ENCODE measurements at regions not wholly inside any gene's neighbourhood (a gene's known extent, or its start where the extent isn't known, plus 50 kb on each side); places are given as distances from the start of the nearest gene placed in this dataset.
"Not testable (repeated sequence)": the region's sequence is repeated elsewhere in the genome, so short reads cannot be mapped to it uniquely, and the experiment has no call there.

- no peaks in the 10 kb centered on the region for H3K4me1 ChIP-seq
- no peak for DNase-seq
- H3K9me3 ChIP-seq: peaks cover 0 to 21% (median 14%) of the 10 kb centered on the region in 4 donors
- TF ChIP-seq, protein P1, sequence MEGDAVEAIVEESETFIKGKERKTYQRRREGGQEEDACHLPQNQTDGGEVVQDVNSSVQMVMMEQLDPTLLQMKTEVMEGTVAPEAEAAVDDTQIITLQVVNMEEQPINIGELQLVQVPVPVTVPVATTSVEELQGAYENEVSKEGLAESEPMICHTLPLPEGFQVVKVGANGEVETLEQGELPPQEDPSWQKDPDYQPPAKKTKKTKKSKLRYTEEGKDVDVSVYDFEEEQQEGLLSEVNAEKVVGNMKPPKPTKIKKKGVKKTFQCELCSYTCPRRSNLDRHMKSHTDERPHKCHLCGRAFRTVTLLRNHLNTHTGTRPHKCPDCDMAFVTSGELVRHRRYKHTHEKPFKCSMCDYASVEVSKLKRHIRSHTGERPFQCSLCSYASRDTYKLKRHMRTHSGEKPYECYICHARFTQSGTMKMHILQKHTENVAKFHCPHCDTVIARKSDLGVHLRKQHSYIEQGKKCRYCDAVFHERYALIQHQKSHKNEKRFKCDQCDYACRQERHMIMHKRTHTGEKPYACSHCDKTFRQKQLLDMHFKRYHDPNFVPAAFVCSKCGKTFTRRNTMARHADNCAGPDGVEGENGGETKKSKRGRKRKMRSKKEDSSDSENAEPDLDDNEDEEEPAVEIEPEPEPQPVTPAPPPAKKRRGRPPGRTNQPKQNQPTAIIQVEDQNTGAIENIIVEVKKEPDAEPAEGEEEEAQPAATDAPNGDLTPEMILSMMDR (IDR thresholded peaks at IDR 0.05): no peak
- TF ChIP-seq POLR2AphosphoS5 (IDR thresholded peaks at IDR 0.05) (no peak), EP300 (IDR thresholded peaks at IDR 0.05) (no peak), POLR2A (IDR thresholded peaks at IDR 0.05) (no peak)
- H3K4me3 ChIP-seq: no peak overlapping the region
- intact Hi-C loops (cut with DNase I; ENCODE audit: low total_unique reads): no loop called here
- 89 to 97% (median 94%) methylated on average over 2 of the region's 2 CpGs for WGBS, 5 donors
- H3K36me3 ChIP-seq: no peaks in the 10 kb centered on the region
- H3K27ac ChIP-seq: no peak overlapping the region
- H3K27me3 ChIP-seq: no peaks in the 10 kb centered on the region
These were observed 103.0 kb upstream of the ARID1B start for GRCh38 chr6:156674197-156674596.

DNA sequence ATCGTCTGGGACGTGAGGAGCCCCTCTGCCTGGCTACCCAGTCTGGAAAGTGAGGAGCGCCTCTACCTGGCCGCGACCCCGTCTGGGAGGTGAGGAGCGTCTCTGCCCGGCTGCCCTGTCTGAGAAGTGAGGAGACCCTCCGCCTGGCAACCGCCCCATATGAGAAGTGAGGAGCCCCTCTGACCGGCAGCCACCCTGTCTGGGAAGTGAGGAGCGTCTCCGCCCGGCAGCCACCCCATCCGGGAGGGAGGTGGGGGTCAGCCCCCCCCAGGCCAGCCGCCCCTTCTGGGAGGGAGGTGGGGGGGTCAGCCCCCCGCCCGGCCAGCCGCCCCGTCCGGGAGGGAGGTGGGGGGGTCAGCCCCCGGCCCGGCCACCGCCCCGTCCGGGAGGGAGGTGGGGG lies 107.1 kb upstream of the ARID1B start:
- DNase-seq; H3K4me1 ChIP-seq; H3K4me3 ChIP-seq; intact Hi-C loops (cut with DNase I; ENCODE audit: low total_unique reads); H3K36me3 ChIP-seq; H3K27me3 ChIP-seq; H3K27ac ChIP-seq: not testable (repeated sequence)
- peaks cover 0 to 17% (median 9%) of the 10 kb centered on the region in 4 donors for H3K9me3 ChIP-seq
- 94 to 100% (median 97%) methylated on average over 4 to 26 of the region's 26 CpGs; no CpG with 5 or more reads in 1 of the 5 donors for WGBS, 5 donors

DNA sequence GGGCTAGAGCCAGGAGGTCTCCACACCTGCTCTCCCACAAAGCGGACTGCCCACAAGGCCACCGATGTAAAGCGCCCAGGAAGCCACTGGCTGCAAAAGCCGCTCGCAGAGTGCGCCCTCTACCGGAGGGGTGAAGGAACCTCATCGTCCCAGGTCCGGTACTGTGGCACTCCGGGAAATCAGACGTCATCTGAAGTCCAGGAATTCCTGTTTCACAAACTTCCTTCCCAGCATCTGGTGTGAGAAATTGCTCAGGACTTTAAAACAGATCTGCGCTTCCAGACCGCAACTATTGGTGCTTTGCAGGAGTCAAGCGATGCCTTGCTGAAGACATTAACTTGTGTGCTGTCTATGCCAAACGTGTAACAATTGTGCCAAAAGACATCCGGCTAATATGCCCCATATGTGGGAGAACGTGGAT lies 115.1 kb upstream of the ARID1B start:
- Histone ChIP-seq H3K27ac (no peak overlapping the region), H3K4me3 (no peak overlapping the region), H3K36me3 (no peaks in the 10 kb centered on the region), H3K27me3 (no peaks in the 10 kb centered on the region), H3K4me1 (peaks cover 0 to 19% (median 12%) of the 10 kb centered on the region in 4 donors), H3K9me3 (no peaks in the 10 kb centered on the region)
- DNase-seq: no peak
- intact Hi-C loops (cut with DNase I; ENCODE audit: low total_unique reads): no loop called here
- WGBS, 5 donors: 50 to 87% (median 85%) methylated on average over 17 of the region's 17 CpGs
- TF ChIP-seq EP300 (IDR thresholded peaks at IDR 0.05): no peak
- TF ChIP-seq, protein P1 (IDR thresholded peaks at IDR 0.05): peak in 2 of 7 experiments; percentile 8 to 12

- no peaks in the 10 kb centered on the region for H3K27me3 ChIP-seq
- no peak overlapping the region for H3K4me3 ChIP-seq
- peaks cover 0 to 19% (median 12%) of the 10 kb centered on the region in 4 donors for H3K4me1 ChIP-seq
- H3K9me3 ChIP-seq: no peaks in the 10 kb centered on the region
- DNase-seq: no peak
- TF ChIP-seq POLR2A (IDR thresholded peaks at IDR 0.05) (no peak), EP300 (IDR thresholded peaks at IDR 0.05) (no peak), POLR2AphosphoS5 (IDR thresholded peaks at IDR 0.05) (no peak)
- TF ChIP-seq, protein P1 (IDR thresholded peaks at IDR 0.05): no peak
- no peaks in the 10 kb centered on the region for H3K36me3 ChIP-seq
- intact Hi-C loops (cut with DNase I; ENCODE audit: low total_unique reads): no loop called here
- H3K27ac ChIP-seq: no peak overlapping the region
- 60 to 82% (median 72%) methylated on average over 2 of the region's 2 CpGs for WGBS, 5 donors
These were observed 116.8 kb upstream of the ARID1B start for GRCh38 chr6:156660389-156660788.

DNA sequence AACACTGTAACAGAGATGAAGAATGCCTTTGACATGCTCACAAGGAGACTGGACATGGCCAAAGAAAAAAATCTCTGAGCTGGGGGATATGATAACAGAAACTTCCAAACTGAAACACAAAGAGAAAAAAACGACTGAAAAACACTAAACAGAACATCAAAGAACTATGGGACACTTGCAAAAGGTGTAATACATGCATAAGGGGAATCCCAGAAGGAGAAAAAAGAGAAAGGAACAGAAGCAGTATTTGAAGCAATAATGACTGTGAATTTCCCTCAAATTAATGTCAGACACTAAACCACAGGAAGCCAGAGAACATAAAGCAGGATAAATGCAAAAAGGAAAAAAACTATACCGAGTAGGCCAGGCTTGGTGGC lies 117.4 kb upstream of the ARID1B start:
- Histone ChIP-seq H3K27me3 (no peaks in the 10 kb centered on the region), H3K27ac (no peak overlapping the region), H3K4me3 (no peak overlapping the region), H3K9me3 (no peaks in the 10 kb centered on the region), H3K36me3 (no peaks in the 10 kb centered on the region), H3K4me1 (peaks cover 0 to 19% (median 12%) of the 10 kb centered on the region in 4 donors)
- WGBS, 5 donors: 58 to 75% (median 62%) methylated on average over 2 of the region's 2 CpGs
- TF ChIP-seq, protein P1 (IDR thresholded peaks at IDR 0.05): no peak
- TF ChIP-seq POLR2AphosphoS5 (IDR thresholded peaks at IDR 0.05) (no peak), POLR2A (IDR thresholded peaks at IDR 0.05) (no peak), EP300 (IDR thresholded peaks at IDR 0.05) (no peak)
- DNase-seq: no peak
- intact Hi-C loops (cut with DNase I; ENCODE audit: low total_unique reads): no loop called here

All from stomach (tissue), 8 donors.